HAP-1 (cell line): ENCODE measurements at regions not wholly inside any gene's neighbourhood (a gene's known extent, or its start where the extent isn't known, plus 50 kb on each side); places are given as distances from the start of the nearest gene placed in this dataset.

Experiments used
- DNase-seq, 2 experiments: peaks; one replicate each; pipeline ENCODE4 v3.0.0-alpha.2; 2016 to 2020; ENCODE audit warnings: low spot score in 2 of 2
- H3K27me3 ChIP-seq: fragments of 250-450 bp; sonication (Bioruptor Pico); 2 replicates; pipeline ENCODE4 v1.5.1; 2020; ENCODE audit warnings: low read depth, mild to moderate bottlenecking, moderate library complexity
- H3K36me3 ChIP-seq: fragments of 250-450 bp; sonication (Bioruptor Pico); replicated peaks from 2 replicates; pipeline ENCODE4 v1.5.1; 2020; ENCODE audit warnings: mild to moderate bottlenecking
- H3K4me1 ChIP-seq: fragments of 250-450 bp; sonication (Bioruptor Pico); 2 replicates; pipeline ENCODE4 v1.5.1; 2020; ENCODE audit warnings: mild to moderate bottlenecking
- H3K4me3 ChIP-seq: fragments of 250-450 bp; sonication (Bioruptor Pico); 2 replicates; pipeline ENCODE4 v1.5.1; 2020; ENCODE audit warnings: mild to moderate bottlenecking, moderate library complexity
- H3K9me3 ChIP-seq: fragments of 250-450 bp; sonication (Bioruptor Pico); 2 replicates; pipeline ENCODE4 v1.5.1; 2020; ENCODE audit warnings: mild to moderate bottlenecking, moderate library complexity
- in situ Hi-C: fragments of 300-500 bp; cut with MboI; formaldehyde crosslinking; loops from 3 replicates; pipeline ENCODE4 v1.14.3; 2020; ENCODE audit warnings: low sequenced_read_pairs, inconsistent platforms, mixed read lengths

DNA sequence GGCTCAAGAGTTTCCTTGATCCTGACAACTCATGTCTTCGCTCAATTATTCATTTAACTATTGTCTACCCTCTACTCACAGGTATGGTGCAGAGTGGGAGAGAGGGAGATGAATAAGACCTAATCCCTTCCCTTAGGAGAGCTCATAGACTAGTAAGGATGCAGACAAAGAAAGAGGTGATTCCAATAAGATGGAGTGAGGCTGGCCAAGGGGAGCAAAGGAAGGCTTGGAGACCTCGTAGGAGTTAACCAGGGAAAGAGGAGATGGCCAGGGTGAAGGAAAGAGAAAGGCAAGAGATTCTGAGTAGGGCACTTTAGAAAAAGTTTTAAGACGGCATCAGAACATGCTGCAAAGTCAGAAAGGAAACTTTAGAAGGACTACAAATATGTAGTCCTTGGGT lies 588.5 kb downstream of the VRK1 start:
- no peaks in the 10 kb centered on the region for H3K36me3 ChIP-seq
- no peaks in the 10 kb centered on the region for H3K9me3 ChIP-seq
- in situ Hi-C loops = no loop called here
- H3K4me3 ChIP-seq = no peak overlapping the region
- H3K27me3 ChIP-seq = no peaks in the 10 kb centered on the region
- peaks cover 3% of the 10 kb centered on the region; the same call in 1 of the 2 replicates for H3K4me1 ChIP-seq
- DNase-seq = no peak

DNA sequence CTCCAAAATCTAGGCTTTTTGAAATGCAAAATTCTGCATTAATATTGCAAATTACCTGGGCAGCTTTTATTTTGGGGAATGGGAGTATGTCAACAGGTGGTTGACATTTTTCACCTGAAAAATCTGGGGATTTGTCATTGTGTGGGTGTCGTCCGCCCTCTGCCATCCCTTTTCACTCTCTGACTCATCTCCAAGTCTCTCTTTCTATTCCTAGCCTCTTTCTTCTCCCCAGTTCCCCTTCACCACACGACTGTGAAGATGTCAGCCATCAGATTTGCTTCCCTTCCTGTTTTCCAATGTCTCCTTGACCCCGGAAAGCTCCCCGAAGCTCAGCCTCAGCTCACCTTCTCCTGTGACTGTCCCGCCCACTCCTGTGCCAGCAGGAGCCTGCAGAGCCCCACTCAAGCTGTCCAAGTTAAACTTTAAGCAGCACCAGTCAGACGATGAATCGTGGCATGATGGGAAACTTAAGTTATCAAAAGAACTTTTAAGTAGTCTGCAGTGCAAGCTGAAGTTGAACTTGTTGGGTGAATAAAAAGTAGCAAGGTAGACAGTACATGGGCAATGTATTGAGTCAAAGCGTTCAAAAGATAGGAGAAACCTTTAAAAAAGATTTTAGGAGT lies 590.2 kb downstream of the VRK1 start:
- Histone ChIP-seq H3K4me1 (no peaks in the 10 kb centered on the region; the same call in 1 of the 2 replicates), H3K4me3 (no peak overlapping the region), H3K27me3 (no peaks in the 10 kb centered on the region), H3K36me3 (no peaks in the 10 kb centered on the region), H3K9me3 (no peaks in the 10 kb centered on the region)
- DNase-seq = no peak
- in situ Hi-C loops = no loop called here

- Histone ChIP-seq H3K4me1 (no peaks in the 10 kb centered on the region), H3K4me3 (no peak overlapping the region), H3K36me3 (no peaks in the 10 kb centered on the region), H3K9me3 (no peaks in the 10 kb centered on the region), H3K27me3 (no peaks in the 10 kb centered on the region)
- DNase-seq = no peak
- in situ Hi-C loops = no loop called here
Observed at GRCh38 chr14:97388408-97388807, 591.2 kb downstream of the VRK1 start.

GRCh38 chr14:97390096-97390724 lies 593.0 kb downstream of the VRK1 start:
- no peaks in the 10 kb centered on the region for H3K4me1 ChIP-seq
- H3K27me3 ChIP-seq = no peaks in the 10 kb centered on the region
- no peak overlapping the region for H3K4me3 ChIP-seq
- in situ Hi-C loops = no loop called here
- no peak for DNase-seq
- H3K36me3 ChIP-seq = no peaks in the 10 kb centered on the region
- H3K9me3 ChIP-seq = no peaks in the 10 kb centered on the region

DNA sequence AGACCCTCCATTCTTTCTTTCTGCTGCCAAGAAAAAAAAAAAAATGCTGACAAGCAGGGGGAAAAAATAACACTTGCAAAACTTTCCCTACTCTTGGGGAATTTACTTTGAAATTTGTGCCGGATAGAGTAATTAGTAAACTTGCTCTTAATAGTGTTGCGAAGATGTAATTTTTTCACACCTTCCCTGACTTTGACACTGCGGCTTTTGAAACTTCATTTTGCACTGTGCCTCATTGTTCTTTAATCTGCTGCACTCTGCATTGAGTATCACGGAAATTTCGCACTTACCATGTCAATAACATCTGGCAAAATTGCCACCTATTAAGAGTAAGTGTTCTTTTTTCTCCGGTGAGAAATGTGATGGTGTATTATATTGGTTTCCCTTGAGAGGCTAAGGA lies 596.1 kb downstream of the VRK1 start:
- no peak for DNase-seq
- in situ Hi-C loops = no loop called here
- no peaks in the 10 kb centered on the region for H3K9me3 ChIP-seq

DNA sequence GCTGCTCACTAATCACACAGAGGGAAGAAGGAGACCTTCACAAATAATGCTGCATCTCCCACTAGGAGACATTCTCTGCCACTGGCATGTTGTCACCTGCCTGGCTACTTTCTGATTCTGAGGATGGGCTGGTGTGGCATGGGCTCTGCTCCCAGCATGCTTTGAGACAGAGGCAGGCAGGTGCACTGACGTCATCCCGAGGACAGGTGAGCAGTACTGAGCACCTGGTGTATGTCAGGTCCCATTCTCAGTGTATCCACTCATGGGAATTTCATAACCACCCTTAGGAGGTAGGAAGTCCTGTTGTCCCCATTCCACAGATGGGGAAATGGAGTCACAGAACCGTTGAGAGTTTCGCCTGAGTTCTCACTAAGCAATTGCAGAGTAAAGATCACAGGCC lies 597.9 kb downstream of the VRK1 start:
- H3K36me3 ChIP-seq = no peaks in the 10 kb centered on the region
- H3K4me1 ChIP-seq = no peaks in the 10 kb centered on the region
- DNase-seq = no peak
- H3K27me3 ChIP-seq = no peaks in the 10 kb centered on the region
- no peaks in the 10 kb centered on the region for H3K9me3 ChIP-seq
- in situ Hi-C loops = no loop called here
- no peak overlapping the region for H3K4me3 ChIP-seq

More for the DNA sequence above, 596.1 kb downstream of the VRK1 start:
- H3K4me1 ChIP-seq = no peaks in the 10 kb centered on the region
- H3K36me3 ChIP-seq = no peaks in the 10 kb centered on the region
- no peak overlapping the region for H3K4me3 ChIP-seq
- no peaks in the 10 kb centered on the region for H3K27me3 ChIP-seq

GRCh38 chr14:97401714-97402113 lies 604.5 kb downstream of the VRK1 start:
- in situ Hi-C loops = no loop called here
- no peaks in the 10 kb centered on the region for H3K4me1 ChIP-seq
- H3K4me3 ChIP-seq = no peak overlapping the region
- H3K9me3 ChIP-seq = no peaks in the 10 kb centered on the region
- no peaks in the 10 kb centered on the region for H3K36me3 ChIP-seq
- H3K27me3 ChIP-seq = no peaks in the 10 kb centered on the region
- DNase-seq = no peak

DNA sequence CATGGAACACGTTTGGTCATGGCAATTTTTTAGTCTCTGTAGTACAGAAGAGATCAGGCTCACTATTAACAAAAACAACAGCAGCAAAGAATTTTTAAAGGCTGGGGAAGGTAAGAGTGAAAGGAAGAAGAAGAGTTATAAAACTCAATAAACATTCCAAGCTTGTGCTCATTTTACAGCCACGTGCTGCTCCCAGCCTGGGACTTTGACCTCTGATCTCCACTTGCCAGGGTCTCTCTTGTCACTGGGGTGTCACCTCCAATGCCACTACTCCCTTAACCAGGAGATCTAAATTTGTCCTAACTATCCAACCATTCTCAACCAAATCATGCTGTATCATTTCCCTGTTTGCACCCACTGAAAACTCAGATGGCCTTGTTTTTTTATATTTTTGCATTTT lies 605.1 kb downstream of the VRK1 start:
- Histone ChIP-seq H3K4me3 (no peak overlapping the region), H3K27me3 (no peaks in the 10 kb centered on the region), H3K36me3 (no peaks in the 10 kb centered on the region), H3K9me3 (no peaks in the 10 kb centered on the region), H3K4me1 (no peaks in the 10 kb centered on the region)
- in situ Hi-C loops = no loop called here
- no peak for DNase-seq

DNA sequence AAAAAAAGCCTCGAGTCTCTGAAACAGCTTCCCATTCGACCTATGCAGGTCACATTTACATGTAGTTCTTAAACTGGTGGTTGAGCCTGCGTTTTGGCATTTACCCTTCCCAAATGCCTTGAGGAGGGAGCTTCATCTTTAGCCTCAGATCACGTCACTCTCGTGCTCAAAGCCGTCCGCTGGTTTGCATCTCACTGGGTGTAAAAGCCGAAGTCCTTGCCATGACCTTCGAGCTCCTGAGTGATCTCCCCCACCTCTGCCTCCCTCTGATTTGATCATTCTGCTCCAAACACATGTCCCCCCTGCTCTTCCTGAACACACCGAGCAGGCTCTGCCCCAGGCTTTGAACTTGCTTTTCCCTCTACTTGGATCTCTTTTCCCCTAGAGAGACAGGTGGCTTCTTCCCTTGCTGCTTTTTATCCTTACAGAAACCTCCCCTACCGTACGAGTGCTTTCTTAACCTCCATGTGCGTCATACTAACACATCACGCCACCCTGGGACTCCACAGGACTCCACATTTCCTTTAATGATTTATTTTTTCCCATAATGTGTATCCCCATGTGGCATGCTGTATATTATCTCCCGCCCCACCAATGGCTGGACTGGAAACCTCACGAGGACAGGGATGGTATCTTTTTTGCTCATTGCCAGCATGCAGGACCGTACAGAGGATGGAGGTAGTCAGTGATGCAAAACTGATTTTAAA lies 610.7 kb downstream of the VRK1 start:
- Histone ChIP-seq H3K4me1 (no peaks in the 10 kb centered on the region), H3K27me3 (peaks cover 25% of the 10 kb centered on the region), H3K9me3 (no peaks in the 10 kb centered on the region), H3K4me3 (no peak overlapping the region), H3K36me3 (no peaks in the 10 kb centered on the region)
- DNase-seq = no peak
- in situ Hi-C loops = no loop called here

DNA sequence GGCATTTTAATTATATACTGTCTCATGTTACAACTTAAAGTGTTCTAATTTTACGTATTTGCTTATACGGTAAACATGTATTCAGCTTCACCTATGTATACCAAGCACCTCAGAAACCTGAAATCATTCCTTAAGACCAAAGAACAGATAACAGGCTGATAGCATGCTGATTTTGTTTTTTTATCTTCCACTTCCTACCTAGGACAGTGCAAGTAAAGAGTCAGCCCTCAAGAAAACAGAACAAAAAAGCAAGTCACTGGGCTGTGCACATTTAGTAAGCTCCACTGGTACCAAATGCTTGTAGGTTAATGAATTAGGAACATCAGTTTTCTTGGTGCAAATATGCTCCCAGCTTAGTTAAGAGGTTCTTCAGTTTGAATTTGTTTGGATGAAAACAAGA lies 611.3 kb downstream of the VRK1 start:
- in situ Hi-C loops = no loop called here
- Histone ChIP-seq H3K9me3 (no peaks in the 10 kb centered on the region), H3K27me3 (peaks cover 28% of the 10 kb centered on the region), H3K36me3 (no peaks in the 10 kb centered on the region), H3K4me3 (no peak overlapping the region), H3K4me1 (no peaks in the 10 kb centered on the region)
- no peak for DNase-seq

GRCh38 chr14:97408937-97409815 lies 612.0 kb downstream of the VRK1 start:
- Histone ChIP-seq H3K4me1 (no peaks in the 10 kb centered on the region), H3K27me3 (peaks cover 29% of the 10 kb centered on the region), H3K4me3 (no peak overlapping the region), H3K36me3 (no peaks in the 10 kb centered on the region), H3K9me3 (no peaks in the 10 kb centered on the region)
- no peak for DNase-seq
- in situ Hi-C loops = no loop called here

DNA sequence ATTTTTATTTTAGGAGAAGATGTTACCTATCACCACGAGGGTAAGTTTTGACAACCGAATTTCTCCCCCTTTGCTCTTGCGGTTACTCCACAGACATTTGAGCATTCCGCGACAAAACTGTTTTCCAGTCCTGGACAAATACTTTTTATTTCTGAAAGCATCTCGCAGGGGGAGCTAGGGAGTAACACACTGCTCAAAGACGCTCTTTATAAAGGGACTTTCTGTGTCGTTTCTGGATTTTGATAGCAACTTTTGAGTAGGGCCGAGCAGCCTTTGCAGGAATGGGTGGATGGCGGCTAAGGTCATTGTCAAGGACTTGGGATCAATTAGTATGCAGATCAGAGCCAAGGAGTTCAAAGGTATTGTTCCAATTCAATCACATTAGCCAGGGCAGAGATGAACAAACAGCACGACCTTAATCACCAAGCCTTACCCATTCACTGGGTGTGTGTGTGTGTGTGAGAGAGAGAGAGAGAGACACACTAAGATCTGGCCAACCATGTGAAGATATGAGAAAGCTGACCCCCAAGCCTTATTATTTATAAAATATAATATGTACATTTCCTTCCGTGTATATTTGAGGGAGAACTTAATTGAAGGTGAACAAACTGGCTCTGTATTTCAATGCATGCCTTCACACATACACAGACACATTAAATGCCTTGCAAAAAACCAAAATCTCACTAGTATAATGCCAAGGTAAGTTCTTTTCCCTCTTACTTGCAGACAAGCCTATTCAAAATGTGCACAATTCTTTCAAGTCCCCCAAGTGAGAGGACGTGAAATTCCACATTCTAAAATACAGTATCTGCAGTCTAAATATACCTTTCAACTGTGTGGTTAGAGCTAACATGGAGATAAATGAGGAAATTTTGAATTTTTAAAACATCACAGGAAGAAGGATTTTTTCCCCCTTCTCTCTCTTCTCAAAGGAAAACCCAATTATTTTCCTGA lies 613.8 kb downstream of the VRK1 start:
- Histone ChIP-seq H3K4me3 (no peak overlapping the region), H3K9me3 (no peaks in the 10 kb centered on the region), H3K27me3 (peaks cover 31% of the 10 kb centered on the region), H3K36me3 (no peaks in the 10 kb centered on the region), H3K4me1 (no peaks in the 10 kb centered on the region)
- no peak for DNase-seq
- in situ Hi-C loops = no loop called here
